Panc1 (cell line): ENCODE measurements at regions not wholly inside any gene's neighbourhood (a gene's known extent, or its start where the extent isn't known, plus 50 kb on each side); places are given as distances from the start of the nearest gene placed in this dataset.

ENCODE experiments used
- POLR2AphosphoS5 ChIP-seq: IDR thresholded peaks from 2 replicates; pipeline ENCODE4 v1.6.1; 2012; ENCODE audit warnings: mild to moderate bottlenecking, low read depth, low read length, moderate library complexity
- REST ChIP-seq, 2 experiments: IDR thresholded peaks; 2 replicates each; pipeline ENCODE4 v1.6.1; 2011 to 2012; ENCODE audit warnings: low read depth in 2 of 2, control low read depth in 1 of 2, low read length in 1 of 2, mild to moderate bottlenecking in 1 of 2, moderate library complexity in 1 of 2; ENCODE audit not compliant: insufficient read depth in 1 of 2
- SIN3A ChIP-seq: IDR thresholded peaks from 2 replicates; pipeline ENCODE4 v1.6.1; 2012; ENCODE audit warnings: low read depth, mild to moderate bottlenecking, low read length, moderate library complexity, borderline replicate concordance; ENCODE audit not compliant: insufficient read depth
- TF ChIP-seq, protein P1 (sequence below): fragments of 450-650 bp; IDR thresholded peaks from 2 replicates; pipeline ENCODE4 v1.5.1; 2017; ENCODE audit warnings: mild to moderate bottlenecking

- TF ChIP-seq, protein P1, sequence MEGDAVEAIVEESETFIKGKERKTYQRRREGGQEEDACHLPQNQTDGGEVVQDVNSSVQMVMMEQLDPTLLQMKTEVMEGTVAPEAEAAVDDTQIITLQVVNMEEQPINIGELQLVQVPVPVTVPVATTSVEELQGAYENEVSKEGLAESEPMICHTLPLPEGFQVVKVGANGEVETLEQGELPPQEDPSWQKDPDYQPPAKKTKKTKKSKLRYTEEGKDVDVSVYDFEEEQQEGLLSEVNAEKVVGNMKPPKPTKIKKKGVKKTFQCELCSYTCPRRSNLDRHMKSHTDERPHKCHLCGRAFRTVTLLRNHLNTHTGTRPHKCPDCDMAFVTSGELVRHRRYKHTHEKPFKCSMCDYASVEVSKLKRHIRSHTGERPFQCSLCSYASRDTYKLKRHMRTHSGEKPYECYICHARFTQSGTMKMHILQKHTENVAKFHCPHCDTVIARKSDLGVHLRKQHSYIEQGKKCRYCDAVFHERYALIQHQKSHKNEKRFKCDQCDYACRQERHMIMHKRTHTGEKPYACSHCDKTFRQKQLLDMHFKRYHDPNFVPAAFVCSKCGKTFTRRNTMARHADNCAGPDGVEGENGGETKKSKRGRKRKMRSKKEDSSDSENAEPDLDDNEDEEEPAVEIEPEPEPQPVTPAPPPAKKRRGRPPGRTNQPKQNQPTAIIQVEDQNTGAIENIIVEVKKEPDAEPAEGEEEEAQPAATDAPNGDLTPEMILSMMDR = no peak
- TF ChIP-seq REST (IDR thresholded peaks at IDR 0.05; ENCODE audit: insufficient read depth in 1 of 2, low read depth in 2 of 2, low read length in 1 of 2) (no peak), POLR2AphosphoS5 (no peak), SIN3A (no peak)
Observed at GRCh38 chr3:17848102-17848501, 105.7 kb upstream of the TBC1D5 start.
